ENCODE measurements at regions not wholly inside any gene's neighbourhood (a gene's known extent, or its start where the extent isn't known, plus 50 kb on each side); places are given as distances from the start of the nearest gene placed in this dataset.

- TF ChIP-seq POLR2A (IDR thresholded peaks at IDR 0.05) (no peak), CTCF (IDR thresholded peaks at IDR 0.05) (no peak)
- H3K4me1 ChIP-seq: peaks cover 11 to 22% of the 10 kb centered on the region in 2 donors
- no peak overlapping the region for H3K4me3 ChIP-seq (replicated peaks in 1 of 3)
- no peaks in the 10 kb centered on the region for H3K9me3 ChIP-seq
- H3K36me3 ChIP-seq: no peaks in the 10 kb centered on the region
- peak overlapping the region; percentile 6 to 64 (median 47) for H3K27ac ChIP-seq
- 68 to 79% methylated on average over 3 of the region's 3 CpGs for WGBS, 2 donors
- peak in 1 of 2 donors; percentile 29 for DNase-seq
- H3K27me3 ChIP-seq: no peaks in the 10 kb centered on the region
- intact Hi-C loops (cut with DNase I): no loop called here
Measured at GRCh38 chr4:65023883-65024670, 614.8 kb upstream of the TECRL start.

- H3K9me3 ChIP-seq: no peaks in the 10 kb centered on the region
- no peak overlapping the region for H3K4me3 ChIP-seq (replicated peaks in 1 of 3)
- WGBS, 2 donors: 33% methylated on average over 6 of the region's 6 CpGs
- DNase-seq: peak in 1 of 2 donors; percentile 19
- H3K36me3 ChIP-seq: no peaks in the 10 kb centered on the region
- peaks cover 19 to 32% of the 10 kb centered on the region in 2 donors for H3K4me1 ChIP-seq
- H3K27ac ChIP-seq: peak overlapping the region; percentile 38 to 64 (median 47)
- H3K27me3 ChIP-seq: no peaks in the 10 kb centered on the region
- no peak for TF ChIP-seq POLR2A (IDR thresholded peaks at IDR 0.05)
- no peak for TF ChIP-seq CTCF (IDR thresholded peaks at IDR 0.05)
- intact Hi-C loops (cut with DNase I): no loop called here
Measured at GRCh38 chr4:65023081-65023480, 613.8 kb upstream of the TECRL start.

GRCh38 chr4:65021737-65022136 is 612.5 kb upstream of the TECRL start:
- no peak for DNase-seq
- Histone ChIP-seq H3K4me3 (replicated peaks in 1 of 3) (no peak overlapping the region), H3K36me3 (no peaks in the 10 kb centered on the region), H3K9me3 (no peaks in the 10 kb centered on the region), H3K27me3 (no peaks in the 10 kb centered on the region), H3K27ac (peak overlapping the region; percentile 44 to 64 (median 64)), H3K4me1 (peaks cover 29 to 33% of the 10 kb centered on the region in 2 donors)
- intact Hi-C loops (cut with DNase I): no loop called here
- no peak for TF ChIP-seq CTCF (IDR thresholded peaks at IDR 0.05)
- TF ChIP-seq POLR2A (IDR thresholded peaks at IDR 0.05): no peak

GRCh38 chr4:65021149-65021548 is 611.9 kb upstream of the TECRL start:
- 75% methylated on average over 2 of the region's 2 CpGs for WGBS, 2 donors
- no peaks in the 10 kb centered on the region for H3K27me3 ChIP-seq
- TF ChIP-seq CTCF (IDR thresholded peaks at IDR 0.05) (no peak), POLR2A (IDR thresholded peaks at IDR 0.05) (no peak)
- H3K27ac ChIP-seq: peak overlapping the region in 2 of 3 donors; percentile 44 to 64
- intact Hi-C loops (cut with DNase I): no loop called here
- peaks cover 29 to 33% of the 10 kb centered on the region in 2 donors for H3K4me1 ChIP-seq
- H3K9me3 ChIP-seq: no peaks in the 10 kb centered on the region
- no peak overlapping the region for H3K4me3 ChIP-seq (replicated peaks in 1 of 3)
- no peak for DNase-seq
- no peaks in the 10 kb centered on the region for H3K36me3 ChIP-seq

DNA sequence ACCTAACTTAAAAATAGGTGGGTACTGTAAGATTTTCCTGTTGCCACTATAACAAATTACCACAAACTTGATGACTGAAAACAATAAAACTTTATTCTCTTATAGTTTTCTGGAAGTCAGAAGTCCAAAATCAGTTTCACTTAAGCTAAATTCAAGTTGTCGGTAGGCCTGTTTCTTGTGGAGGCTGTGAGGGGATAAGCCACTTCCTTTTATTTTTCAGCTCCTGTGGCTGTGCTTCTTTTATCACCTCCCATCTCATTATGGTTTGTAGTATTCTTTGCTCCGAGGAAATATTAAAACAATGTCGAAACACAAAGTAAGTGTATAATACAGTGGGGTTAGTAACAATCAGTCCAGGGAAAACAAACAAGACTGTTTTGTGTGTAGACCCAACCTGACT is 610.5 kb upstream of the TECRL start:
- Histone ChIP-seq H3K27me3 (no peaks in the 10 kb centered on the region), H3K36me3 (no peaks in the 10 kb centered on the region), H3K4me3 (replicated peaks in 1 of 3) (no peak overlapping the region), H3K9me3 (no peaks in the 10 kb centered on the region), H3K27ac (peak overlapping the region in 2 of 3 donors; percentile 22 to 44), H3K4me1 (peaks cover 29 to 33% of the 10 kb centered on the region in 2 donors)
- 70 to 84% methylated on average over 3 of the region's 3 CpGs for WGBS, 2 donors
- intact Hi-C loops (cut with DNase I): no loop called here
- DNase-seq: no peak
- TF ChIP-seq POLR2A (IDR thresholded peaks at IDR 0.05) (no peak), CTCF (IDR thresholded peaks at IDR 0.05) (no peak)
